Tibial nerve (tissue), 4 donors: ENCODE measurements at regions not wholly inside any gene's neighbourhood (a gene's known extent, or its start where the extent isn't known, plus 50 kb on each side); places are given as distances from the start of the nearest gene placed in this dataset.

ENCODE experiments used
- DNase-seq, 2 donors: peaks; one replicate each; pipeline ENCODE4 v3.0.0-alpha.2; 2019; ENCODE audit warnings: low spot score in 2 of 2
- H3K27ac ChIP-seq, 4 donors: fragments of 200-600 bp; sonication (generic) in 3 of 4; one replicate each; pipeline ENCODE4 v1.5.1; 2017 to 2019; ENCODE audit warnings: mild to moderate bottlenecking in 1 of 4
- H3K27me3 ChIP-seq, 2 donors: fragments of 200-600 bp; sonication (generic) in 1 of 2; one replicate each; pipeline versions ENCODE4 v1.5.1 to v1.6.0; 2017 to 2019
- H3K36me3 ChIP-seq, 3 donors: fragments of 200-600 bp; sonication (generic); one replicate each; pipeline ENCODE4 v1.5.1; 2018 to 2019
- H3K4me1 ChIP-seq, 4 donors: fragments of 200-600 bp; sonication (generic) in 3 of 4; one replicate each; pipeline ENCODE4 v1.5.1; 2017 to 2019
- H3K4me3 ChIP-seq, 4 donors: fragments of 200-600 bp; sonication (generic) in 3 of 4; one replicate each; pipeline ENCODE4 v1.5.1; 2017 to 2019; ENCODE audit warnings: mild to moderate bottlenecking in 1 of 4, moderate library complexity in 1 of 4
- H3K9me3 ChIP-seq, 4 donors: fragments of 200-600 bp; sonication (generic) in 3 of 4; one replicate each; pipeline ENCODE4 v1.5.1; 2017 to 2019
- CTCF ChIP-seq, 5 experiments: fragments of 200-600 bp in 3 of 5; fragments of 450-650 bp in 2 of 5; sonication (generic) in 3 of 5; IDR thresholded peaks; one replicate each; pipeline ENCODE4 v1.5.1; 2016 to 2019; ENCODE audit warnings: antibody characterized with exemption in 5 of 5, mild to moderate bottlenecking in 3 of 5, moderate library complexity in 2 of 5
- EP300 ChIP-seq, 2 donors: sonication (generic); formaldehyde crosslinking; IDR thresholded peaks; one replicate each; pipeline ENCODE4 v1.6.1; 2017; ENCODE audit warnings: antibody characterized with exemption in 2 of 2, mild to moderate bottlenecking in 1 of 2
- POLR2A ChIP-seq, 2 donors: fragments of 450-650 bp; IDR thresholded peaks; one replicate each; pipeline ENCODE4 v1.6.1; 2017; ENCODE audit warnings: antibody characterized with exemption in 2 of 2, mild to moderate bottlenecking in 2 of 2, moderate library complexity in 2 of 2
- WGBS, 2 donors: methylation state at CpG; one replicate each; pipeline ENCODE4 v1.1.5; 2018; 5-methylcytosine and 5-hydroxymethylcytosine counted together

- peaks cover 0 to 96% (median 0%) of the 10 kb centered on the region in 4 donors for H3K9me3 ChIP-seq
- no peaks in the 10 kb centered on the region for H3K36me3 ChIP-seq
- WGBS, 2 donors = 58 to 69% methylated on average over 8 of the region's 8 CpGs
- no peaks in the 10 kb centered on the region for H3K27me3 ChIP-seq
- H3K4me3 ChIP-seq = no peak overlapping the region
- no peaks in the 10 kb centered on the region for H3K4me1 ChIP-seq
- H3K27ac ChIP-seq = no peak overlapping the region
- no peak for TF ChIP-seq POLR2A (IDR thresholded peaks at IDR 0.05)
- no peak for TF ChIP-seq EP300 (IDR thresholded peaks at IDR 0.05)
- TF ChIP-seq CTCF (IDR thresholded peaks at IDR 0.05) = no peak
- DNase-seq = no peak
Measured at GRCh38 chr19:27654266-27654990, 1558.5 kb downstream of the UQCRFS1 start.

- Histone ChIP-seq H3K4me3 (no peak overlapping the region), H3K27ac (no peak overlapping the region), H3K36me3 (no peaks in the 10 kb centered on the region), H3K27me3 (no peaks in the 10 kb centered on the region), H3K9me3 (peaks cover 0 to 94% (median 0%) of the 10 kb centered on the region in 4 donors), H3K4me1 (no peaks in the 10 kb centered on the region)
- DNase-seq = no peak
- TF ChIP-seq CTCF (IDR thresholded peaks at IDR 0.05) (no peak), EP300 (IDR thresholded peaks at IDR 0.05) (no peak), POLR2A (IDR thresholded peaks at IDR 0.05) (no peak)
- WGBS, 2 donors = 59 to 69% methylated on average over 3 of the region's 3 CpGs
Measured at GRCh38 chr19:27652796-27653195, 1560.2 kb downstream of the UQCRFS1 start.

- Histone ChIP-seq H3K4me1 (no peaks in the 10 kb centered on the region), H3K9me3 (peaks cover 0 to 94% (median 0%) of the 10 kb centered on the region in 4 donors), H3K4me3 (no peak overlapping the region), H3K27ac (no peak overlapping the region), H3K36me3 (no peaks in the 10 kb centered on the region), H3K27me3 (no peaks in the 10 kb centered on the region)
- DNase-seq = no peak
- no peak for TF ChIP-seq POLR2A (IDR thresholded peaks at IDR 0.05)
- no peak for TF ChIP-seq EP300 (IDR thresholded peaks at IDR 0.05)
- no peak for TF ChIP-seq CTCF (IDR thresholded peaks at IDR 0.05)
- WGBS, 2 donors = 77 to 86% methylated on average over 8 of the region's 8 CpGs
Measured at GRCh38 chr19:27652281-27652680, 1560.7 kb downstream of the UQCRFS1 start.

- no peak for DNase-seq
- H3K36me3 ChIP-seq = no peaks in the 10 kb centered on the region
- H3K27me3 ChIP-seq = no peaks in the 10 kb centered on the region
- peaks cover 0 to 59% (median 0%) of the 10 kb centered on the region in 4 donors for H3K9me3 ChIP-seq
- no peak overlapping the region for H3K4me3 ChIP-seq
- no peak overlapping the region for H3K27ac ChIP-seq
- 82 to 88% methylated on average over 4 of the region's 4 CpGs for WGBS, 2 donors
- no peaks in the 10 kb centered on the region for H3K4me1 ChIP-seq
- TF ChIP-seq POLR2A (IDR thresholded peaks at IDR 0.05) = no peak
- no peak for TF ChIP-seq CTCF (IDR thresholded peaks at IDR 0.05)
- no peak for TF ChIP-seq EP300 (IDR thresholded peaks at IDR 0.05)
Measured at GRCh38 chr19:27647423-27647822, 1565.5 kb downstream of the UQCRFS1 start.

- WGBS, 2 donors = 80 to 88% methylated on average over 1 of the region's 1 CpG
- peaks cover 2 to 66% (median 8%) of the 10 kb centered on the region in 4 donors for H3K9me3 ChIP-seq
- TF ChIP-seq POLR2A (IDR thresholded peaks at IDR 0.05) (no peak), CTCF (IDR thresholded peaks at IDR 0.05) (no peak), EP300 (IDR thresholded peaks at IDR 0.05) (no peak)
Measured at GRCh38 chr19:27635401-27635800, 1577.5 kb downstream of the UQCRFS1 start.

More at GRCh38 chr19:27635401-27635800, 1577.5 kb downstream of the UQCRFS1 start:
- DNase-seq = no peak
- no peaks in the 10 kb centered on the region for H3K4me1 ChIP-seq
- no peak overlapping the region for H3K4me3 ChIP-seq
- H3K36me3 ChIP-seq = no peaks in the 10 kb centered on the region
- no peaks in the 10 kb centered on the region for H3K27me3 ChIP-seq
- no peak overlapping the region for H3K27ac ChIP-seq
